HL-60 (cell line): ENCODE measurements at regions not wholly inside any gene's neighbourhood (a gene's known extent, or its start where the extent isn't known, plus 50 kb on each side); places are given as distances from the start of the nearest gene placed in this dataset.

Source experiments
- DNase-seq, 2 experiments: peaks; one replicate each; pipeline ENCODE4 v3.0.0-alpha.2; 2010 to 2020; ENCODE audit warnings: low read depth in 1 of 2, low spot score in 1 of 2
- H3K27ac ChIP-seq: fragments of 250-450 bp; sonication (Bioruptor Pico); replicated peaks from 2 replicates; pipeline ENCODE4 v1.5.1; 2020; ENCODE audit warnings: mild to moderate bottlenecking, moderate library complexity
- H3K27me3 ChIP-seq: fragments of 250-450 bp; sonication (Bioruptor Pico); 2 replicates; pipeline ENCODE4 v1.5.1; 2021; ENCODE audit warnings: mild to moderate bottlenecking, moderate library complexity; ENCODE audit not compliant: insufficient read depth, poor library complexity, severe bottlenecking
- H3K4me3 ChIP-seq: replicated peaks from 2 replicates; pipeline ENCODE4 v1.5.1; 2011; ENCODE audit warnings: mild to moderate bottlenecking, control low read depth, low read length; ENCODE audit not compliant: insufficient read depth
- GABPA ChIP-seq: IDR thresholded peaks from 2 replicates; pipeline ENCODE4 v1.6.1; 2012; ENCODE audit warnings: low read depth
- POLR2AphosphoS5 ChIP-seq: IDR thresholded peaks from 2 replicates; pipeline ENCODE4 v1.6.1; 2012; ENCODE audit warnings: low read depth
- SPI1 ChIP-seq: IDR thresholded peaks from 2 replicates; pipeline ENCODE4 v1.6.1; 2012; ENCODE audit warnings: low read depth, mild to moderate bottlenecking, borderline replicate concordance
- TF ChIP-seq, protein P1 (sequence below): IDR thresholded peaks from 2 replicates; pipeline ENCODE4 v1.6.1; 2012; ENCODE audit warnings: low read depth; ENCODE audit not compliant: insufficient replicate concordance
- TF ChIP-seq, protein P2 (sequence below): IDR thresholded peaks from one replicate; pipeline ENCODE4 v1.5.1; 2011; ENCODE audit warnings: low read length, control low read depth, inconsistent platforms; ENCODE audit not compliant: insufficient read depth

DNA sequence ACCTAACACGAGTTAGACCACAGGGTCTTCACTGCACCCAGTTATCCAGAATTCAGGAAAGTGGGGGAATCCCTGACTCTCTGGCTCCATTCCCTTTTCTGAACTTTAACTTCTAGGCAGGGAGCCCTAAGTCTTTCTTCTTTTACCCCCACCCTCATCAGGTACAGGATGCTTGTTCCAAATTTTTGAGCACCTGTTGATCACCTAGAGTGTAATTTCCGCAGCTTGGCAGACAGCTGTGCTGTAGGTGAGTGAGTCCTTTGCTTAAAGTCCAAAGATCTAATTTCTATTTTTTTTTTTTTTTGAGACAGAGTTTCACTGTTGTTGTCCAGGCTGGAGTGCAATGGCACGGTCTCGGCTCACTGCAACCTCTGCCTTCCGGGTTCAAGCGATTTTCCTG lies 89.5 kb upstream of the AKIRIN2 start:
- Histone ChIP-seq H3K27me3 (no peaks in the 10 kb centered on the region), H3K4me3 (no peak overlapping the region), H3K27ac (no peak overlapping the region)
- TF ChIP-seq GABPA = no peak
- TF ChIP-seq, protein P1, sequence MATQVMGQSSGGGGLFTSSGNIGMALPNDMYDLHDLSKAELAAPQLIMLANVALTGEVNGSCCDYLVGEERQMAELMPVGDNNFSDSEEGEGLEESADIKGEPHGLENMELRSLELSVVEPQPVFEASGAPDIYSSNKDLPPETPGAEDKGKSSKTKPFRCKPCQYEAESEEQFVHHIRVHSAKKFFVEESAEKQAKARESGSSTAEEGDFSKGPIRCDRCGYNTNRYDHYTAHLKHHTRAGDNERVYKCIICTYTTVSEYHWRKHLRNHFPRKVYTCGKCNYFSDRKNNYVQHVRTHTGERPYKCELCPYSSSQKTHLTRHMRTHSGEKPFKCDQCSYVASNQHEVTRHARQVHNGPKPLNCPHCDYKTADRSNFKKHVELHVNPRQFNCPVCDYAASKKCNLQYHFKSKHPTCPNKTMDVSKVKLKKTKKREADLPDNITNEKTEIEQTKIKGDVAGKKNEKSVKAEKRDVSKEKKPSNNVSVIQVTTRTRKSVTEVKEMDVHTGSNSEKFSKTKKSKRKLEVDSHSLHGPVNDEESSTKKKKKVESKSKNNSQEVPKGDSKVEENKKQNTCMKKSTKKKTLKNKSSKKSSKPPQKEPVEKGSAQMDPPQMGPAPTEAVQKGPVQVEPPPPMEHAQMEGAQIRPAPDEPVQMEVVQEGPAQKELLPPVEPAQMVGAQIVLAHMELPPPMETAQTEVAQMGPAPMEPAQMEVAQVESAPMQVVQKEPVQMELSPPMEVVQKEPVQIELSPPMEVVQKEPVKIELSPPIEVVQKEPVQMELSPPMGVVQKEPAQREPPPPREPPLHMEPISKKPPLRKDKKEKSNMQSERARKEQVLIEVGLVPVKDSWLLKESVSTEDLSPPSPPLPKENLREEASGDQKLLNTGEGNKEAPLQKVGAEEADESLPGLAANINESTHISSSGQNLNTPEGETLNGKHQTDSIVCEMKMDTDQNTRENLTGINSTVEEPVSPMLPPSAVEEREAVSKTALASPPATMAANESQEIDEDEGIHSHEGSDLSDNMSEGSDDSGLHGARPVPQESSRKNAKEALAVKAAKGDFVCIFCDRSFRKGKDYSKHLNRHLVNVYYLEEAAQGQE = no peak
- TF ChIP-seq SPI1 = no peak
- TF ChIP-seq POLR2AphosphoS5 = no peak
- TF ChIP-seq, protein P2, sequence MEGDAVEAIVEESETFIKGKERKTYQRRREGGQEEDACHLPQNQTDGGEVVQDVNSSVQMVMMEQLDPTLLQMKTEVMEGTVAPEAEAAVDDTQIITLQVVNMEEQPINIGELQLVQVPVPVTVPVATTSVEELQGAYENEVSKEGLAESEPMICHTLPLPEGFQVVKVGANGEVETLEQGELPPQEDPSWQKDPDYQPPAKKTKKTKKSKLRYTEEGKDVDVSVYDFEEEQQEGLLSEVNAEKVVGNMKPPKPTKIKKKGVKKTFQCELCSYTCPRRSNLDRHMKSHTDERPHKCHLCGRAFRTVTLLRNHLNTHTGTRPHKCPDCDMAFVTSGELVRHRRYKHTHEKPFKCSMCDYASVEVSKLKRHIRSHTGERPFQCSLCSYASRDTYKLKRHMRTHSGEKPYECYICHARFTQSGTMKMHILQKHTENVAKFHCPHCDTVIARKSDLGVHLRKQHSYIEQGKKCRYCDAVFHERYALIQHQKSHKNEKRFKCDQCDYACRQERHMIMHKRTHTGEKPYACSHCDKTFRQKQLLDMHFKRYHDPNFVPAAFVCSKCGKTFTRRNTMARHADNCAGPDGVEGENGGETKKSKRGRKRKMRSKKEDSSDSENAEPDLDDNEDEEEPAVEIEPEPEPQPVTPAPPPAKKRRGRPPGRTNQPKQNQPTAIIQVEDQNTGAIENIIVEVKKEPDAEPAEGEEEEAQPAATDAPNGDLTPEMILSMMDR = no peak
- DNase-seq = no peak

DNA sequence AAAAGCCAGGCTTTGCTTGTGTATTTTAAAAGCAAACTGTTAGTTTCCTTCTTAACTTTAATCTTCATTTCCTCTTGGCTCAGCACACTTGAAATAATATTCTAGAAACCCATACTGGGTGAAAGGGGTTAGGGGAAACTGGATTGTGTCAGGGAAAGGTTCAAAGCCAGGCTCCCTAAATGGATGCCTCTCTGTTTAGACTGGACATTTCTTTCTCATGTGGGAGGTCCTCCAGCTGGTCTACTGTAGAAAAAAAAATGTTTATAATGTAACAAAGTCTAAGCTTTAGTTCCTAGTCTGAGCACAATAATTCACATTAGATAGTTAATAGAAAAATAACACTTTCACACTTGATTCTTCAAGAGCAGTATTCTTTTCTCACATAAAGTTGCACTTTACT lies 89.0 kb upstream of the AKIRIN2 start:
- Histone ChIP-seq H3K27ac (no peak overlapping the region), H3K4me3 (no peak overlapping the region), H3K27me3 (no peaks in the 10 kb centered on the region)
- no peak for DNase-seq
- TF ChIP-seq POLR2AphosphoS5 (no peak), SPI1 (no peak), GABPA (no peak)
- TF ChIP-seq, protein P2 = no peak
- TF ChIP-seq, protein P1 = no peak

DNA sequence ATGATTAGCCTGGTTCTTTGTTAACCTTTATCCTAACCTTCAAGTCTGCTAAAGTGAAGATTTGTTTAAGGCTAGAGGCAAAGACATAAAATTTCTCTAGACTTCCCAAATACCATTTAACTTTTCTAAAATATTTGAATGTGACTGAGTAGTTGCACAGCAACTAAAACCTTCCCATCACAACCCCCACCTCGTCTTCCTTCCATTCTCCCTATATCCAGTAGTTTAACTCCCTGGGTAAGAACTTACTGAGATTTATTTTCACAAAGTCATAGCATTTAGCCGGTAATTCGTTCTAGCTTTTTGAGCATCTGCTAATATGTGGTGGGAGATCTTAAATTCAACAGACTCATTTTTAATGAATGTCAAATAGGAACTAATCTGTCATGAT lies 87.9 kb upstream of the AKIRIN2 start:
- no peaks in the 10 kb centered on the region for H3K27me3 ChIP-seq
- TF ChIP-seq SPI1 = no peak
- TF ChIP-seq, protein P1 = no peak
- no peak for TF ChIP-seq POLR2AphosphoS5
- TF ChIP-seq, protein P2 = no peak
- TF ChIP-seq GABPA = no peak
- H3K4me3 ChIP-seq = no peak overlapping the region
- peak overlapping the region; percentile 20 for H3K27ac ChIP-seq
- DNase-seq = no peak
